Fibroblast of lung (primary cell): ENCODE measurements at regions not wholly inside any gene's neighbourhood (a gene's known extent, or its start where the extent isn't known, plus 50 kb on each side); places are given as distances from the start of the nearest gene placed in this dataset.

Experiments used
- CTCF ChIP-seq, 2 donors: IDR thresholded peaks in 1 of 2; conservative IDR thresholded peaks in 1 of 2; 1 replicate in 1 of 2; 2 replicates in 1 of 2; pipeline ENCODE4 v1.5.1; 2011 to 2012; ENCODE audit warnings: low read length in 2 of 2, control low read depth in 1 of 2, inconsistent platforms in 1 of 2, low read depth in 1 of 2, mild to moderate bottlenecking in 1 of 2
- EZH2 ChIP-seq: IDR thresholded peaks from 2 replicates; pipeline ENCODE4 v1.5.1; 2012; ENCODE audit warnings: low read length, control low read depth, mild to moderate bottlenecking; ENCODE audit errors: missing control alignments

DNA sequence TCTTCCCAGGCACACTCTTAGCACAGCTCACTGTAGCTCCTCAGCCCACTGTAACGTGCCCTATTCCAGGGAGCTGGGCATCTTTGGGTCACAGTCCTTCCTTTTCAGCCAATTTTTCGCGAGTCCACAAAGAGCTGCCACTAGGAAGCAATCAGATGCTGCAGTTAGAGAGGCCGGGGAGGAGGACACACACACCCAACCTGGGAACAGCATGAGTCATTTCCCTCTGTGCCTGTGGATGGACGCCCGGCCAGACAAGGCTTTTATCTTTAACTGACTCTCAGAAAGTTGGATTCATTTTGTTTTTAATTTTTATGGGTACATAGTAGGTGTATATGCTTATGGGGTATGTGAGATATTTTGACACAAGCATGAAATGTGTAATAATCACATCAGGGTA lies 918.6 kb downstream of the UQCRFS1 start:
- TF ChIP-seq EZH2 (no peak), CTCF (conservative IDR thresholded peaks at IDR 0.05 in 1 of 2, IDR thresholded peaks at IDR 0.05 in 1 of 2; ENCODE audit: low read depth in 1 of 2, low read length in 2 of 2) (no peak)
